Neural cell (in vitro differentiated cells): ENCODE measurements at regions not wholly inside any gene's neighbourhood (a gene's known extent, or its start where the extent isn't known, plus 50 kb on each side); places are given as distances from the start of the nearest gene placed in this dataset.

Source experiments
- H2AFZ ChIP-seq: fragments of 200-600, 300-800 bp; sonication (generic), shearing (Covaris generic); 2 replicates; pipeline ENCODE4 v1.6.0; 2014; ENCODE audit warnings: low read depth, mild to moderate bottlenecking, antibody characterized with exemption, low read length, moderate library complexity
- H3F3A ChIP-seq: fragments of 200-600 bp; shearing (Covaris generic); 2 replicates; pipeline ENCODE4 v1.6.1; 2016; ENCODE audit warnings: mild to moderate bottlenecking, moderate library complexity, mixed read lengths, antibody characterized with exemption, low read length; ENCODE audit not compliant: insufficient read depth, poor library complexity, severe bottlenecking
- H3K27ac ChIP-seq: fragments of 200-600, 300-800 bp; sonication (generic), shearing (Covaris generic); 2 replicates; pipeline ENCODE4 v1.5.1; 2014; ENCODE audit warnings: mild to moderate bottlenecking, low read length, moderate library complexity
- H3K27me3 ChIP-seq: fragments of 300-800, 200-600 bp; sonication (generic), shearing (Covaris generic); 2 replicates; pipeline ENCODE4 v1.6.0; 2014; ENCODE audit warnings: mild to moderate bottlenecking, low read depth, low read length, moderate library complexity; ENCODE audit not compliant: insufficient read depth
- H3K36me3 ChIP-seq: fragments of 300-800, 200-600 bp; sonication (generic), shearing (Covaris generic); 2 replicates; pipeline ENCODE4 v1.5.1; 2014; ENCODE audit warnings: mild to moderate bottlenecking, antibody characterized with exemption, low read length, moderate library complexity; ENCODE audit not compliant: insufficient read depth
- H3K4me2 ChIP-seq: fragments of 300-800, 200-600 bp; sonication (generic), shearing (Covaris generic); 2 replicates; pipeline ENCODE4 v1.6.0; 2014; ENCODE audit warnings: mild to moderate bottlenecking, low read length
- H3K4me3 ChIP-seq: fragments of 300-800, 200-600 bp; sonication (generic), shearing (Covaris generic); 2 replicates; pipeline ENCODE4 v1.5.1; 2014; ENCODE audit warnings: mild to moderate bottlenecking, low read length, moderate library complexity
- H3K79me2 ChIP-seq: fragments of 200-600 bp; shearing (Covaris generic); replicated peaks from 2 replicates; pipeline ENCODE4 v1.6.0; 2014; ENCODE audit warnings: mild to moderate bottlenecking, low read length, moderate library complexity; ENCODE audit not compliant: insufficient read depth
- H3K9ac ChIP-seq: fragments of 300-800, 200-600 bp; sonication (generic), shearing (Covaris generic); 2 replicates; pipeline ENCODE4 v1.6.1; 2016; ENCODE audit warnings: mild to moderate bottlenecking, low read length, mixed read lengths
- H3K9me2 ChIP-seq: fragments of 200-600 bp; shearing (Covaris generic); 2 replicates; pipeline ENCODE4 v1.6.1; 2016; ENCODE audit warnings: mild to moderate bottlenecking, low read length, mixed read lengths; ENCODE audit not compliant: insufficient read depth
- H3K9me3 ChIP-seq: fragments of 200-600, 300-800 bp; sonication (generic), shearing (Covaris generic); 2 replicates; pipeline ENCODE4 v1.6.1; 2016; ENCODE audit warnings: mild to moderate bottlenecking, mixed run types, low read length, moderate library complexity, mixed read lengths
- H4K20me1 ChIP-seq: fragments of 200-600 bp; shearing (Covaris generic); 2 replicates; pipeline ENCODE4 v1.6.1; 2016; ENCODE audit warnings: mild to moderate bottlenecking, mixed run types; ENCODE audit not compliant: insufficient read depth
- EP300 ChIP-seq: fragments of 450-650 bp; conservative IDR thresholded peaks from 2 replicates; pipeline ENCODE4 v1.6.1; 2014; ENCODE audit warnings: antibody characterized with exemption, mild to moderate bottlenecking, moderate library complexity; ENCODE audit not compliant: poor library complexity, severe bottlenecking
- EZH2 ChIP-seq: fragments of 200-600, 300-800 bp; shearing (Covaris generic), sonication (generic); IDR thresholded peaks from 2 replicates; pipeline ENCODE4 v1.6.1; 2014; ENCODE audit warnings: antibody characterized with exemption, low read length, borderline replicate concordance, mild to moderate bottlenecking; ENCODE audit not compliant: insufficient read depth, poor library complexity, severe bottlenecking
- MXI1 ChIP-seq: fragments of 450-650 bp; conservative IDR thresholded peaks from 2 replicates; pipeline ENCODE4 v1.6.1; 2014; ENCODE audit warnings: antibody characterized with exemption, mild to moderate bottlenecking; ENCODE audit not compliant: poor library complexity, severe bottlenecking
- POLR2AphosphoS5 ChIP-seq: IDR thresholded peaks from 2 replicates; pipeline ENCODE4 v1.6.1; 2012
- RAD21 ChIP-seq: fragments of 450-650 bp; conservative IDR thresholded peaks from 2 replicates; pipeline ENCODE4 v1.6.1; 2014; ENCODE audit warnings: antibody characterized with exemption, mild to moderate bottlenecking, moderate library complexity
- SMC3 ChIP-seq: fragments of 450-650 bp; conservative IDR thresholded peaks from 2 replicates; pipeline ENCODE4 v1.6.1; 2014; ENCODE audit warnings: antibody characterized with exemption, mild to moderate bottlenecking, moderate library complexity; ENCODE audit not compliant: poor library complexity
- TAF1 ChIP-seq: IDR thresholded peaks from 2 replicates; pipeline ENCODE4 v1.6.1; 2012; ENCODE audit warnings: low read depth
- TF ChIP-seq, protein P1 (sequence below): fragments of 450-650 bp; IDR thresholded peaks from 2 replicates; pipeline ENCODE4 v1.5.1; 2014; ENCODE audit warnings: antibody characterized with exemption, mild to moderate bottlenecking, moderate library complexity; ENCODE audit not compliant: poor library complexity, severe bottlenecking
- TF ChIP-seq, protein P2 (sequence below): IDR thresholded peaks from 2 replicates; pipeline ENCODE4 v1.6.1; 2012; ENCODE audit warnings: borderline replicate concordance

DNA sequence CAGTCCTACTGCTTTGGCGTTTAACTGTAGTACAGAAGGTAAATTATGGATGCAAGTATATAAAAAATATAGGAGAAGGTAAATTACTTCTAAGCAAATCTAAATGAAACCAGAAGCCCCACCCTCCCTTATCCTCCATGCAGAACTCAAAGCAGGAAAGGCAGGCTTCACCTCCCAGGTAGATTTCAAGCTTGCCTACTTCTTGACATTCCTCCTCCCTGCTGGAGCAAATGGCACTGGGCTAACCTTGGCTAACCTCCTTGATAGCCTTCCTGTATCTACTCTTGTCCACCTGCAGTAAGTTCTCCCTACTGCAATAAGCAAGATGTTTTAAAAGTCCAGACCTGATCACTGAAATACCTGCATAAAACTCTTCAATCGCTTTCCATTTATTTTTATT lies 396.0 kb downstream of the IRS2 start:
- no peaks in the 10 kb centered on the region for H3F3A ChIP-seq
- no peaks in the 10 kb centered on the region for H3K9me2 ChIP-seq
- H3K79me2 ChIP-seq, result no peaks in the 10 kb centered on the region

DNA sequence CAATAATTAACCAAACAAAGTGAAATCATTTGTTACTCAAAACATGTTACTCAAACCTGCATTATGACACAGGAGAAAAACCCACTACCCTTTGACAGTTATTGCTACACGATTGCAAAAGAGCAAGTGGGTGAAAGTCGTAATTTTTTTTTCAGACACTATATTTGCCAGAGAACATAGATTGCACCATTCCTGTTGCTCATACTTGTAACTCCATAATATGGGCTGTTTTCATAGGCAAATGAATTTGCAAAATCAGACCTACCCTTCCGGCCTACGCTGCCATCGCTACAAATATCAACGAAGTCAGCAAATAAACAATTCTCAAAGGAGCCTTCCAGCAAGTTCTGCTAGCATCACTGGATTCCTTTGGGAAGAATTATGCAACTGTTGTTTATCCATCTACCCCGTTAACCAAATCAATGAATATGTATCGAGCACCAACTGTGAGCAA lies 396.5 kb downstream of the IRS2 start:
- no peak overlapping the region for H3K27ac ChIP-seq
- no peaks in the 10 kb centered on the region for H4K20me1 ChIP-seq
- no peak overlapping the region for H3K9ac ChIP-seq
- no peaks in the 10 kb centered on the region for H3K9me2 ChIP-seq
- H3K4me3 ChIP-seq, result no peak overlapping the region
- H3K36me3 ChIP-seq, result no peaks in the 10 kb centered on the region
- no peaks in the 10 kb centered on the region for H3K27me3 ChIP-seq
- TF ChIP-seq EP300 (no peak), MXI1 (no peak), EZH2 (no peak), TAF1 (no peak), SMC3 (no peak), POLR2AphosphoS5 (no peak), RAD21 (no peak)
- TF ChIP-seq, protein P1, sequence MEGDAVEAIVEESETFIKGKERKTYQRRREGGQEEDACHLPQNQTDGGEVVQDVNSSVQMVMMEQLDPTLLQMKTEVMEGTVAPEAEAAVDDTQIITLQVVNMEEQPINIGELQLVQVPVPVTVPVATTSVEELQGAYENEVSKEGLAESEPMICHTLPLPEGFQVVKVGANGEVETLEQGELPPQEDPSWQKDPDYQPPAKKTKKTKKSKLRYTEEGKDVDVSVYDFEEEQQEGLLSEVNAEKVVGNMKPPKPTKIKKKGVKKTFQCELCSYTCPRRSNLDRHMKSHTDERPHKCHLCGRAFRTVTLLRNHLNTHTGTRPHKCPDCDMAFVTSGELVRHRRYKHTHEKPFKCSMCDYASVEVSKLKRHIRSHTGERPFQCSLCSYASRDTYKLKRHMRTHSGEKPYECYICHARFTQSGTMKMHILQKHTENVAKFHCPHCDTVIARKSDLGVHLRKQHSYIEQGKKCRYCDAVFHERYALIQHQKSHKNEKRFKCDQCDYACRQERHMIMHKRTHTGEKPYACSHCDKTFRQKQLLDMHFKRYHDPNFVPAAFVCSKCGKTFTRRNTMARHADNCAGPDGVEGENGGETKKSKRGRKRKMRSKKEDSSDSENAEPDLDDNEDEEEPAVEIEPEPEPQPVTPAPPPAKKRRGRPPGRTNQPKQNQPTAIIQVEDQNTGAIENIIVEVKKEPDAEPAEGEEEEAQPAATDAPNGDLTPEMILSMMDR, result no peak
- TF ChIP-seq, protein P2, sequence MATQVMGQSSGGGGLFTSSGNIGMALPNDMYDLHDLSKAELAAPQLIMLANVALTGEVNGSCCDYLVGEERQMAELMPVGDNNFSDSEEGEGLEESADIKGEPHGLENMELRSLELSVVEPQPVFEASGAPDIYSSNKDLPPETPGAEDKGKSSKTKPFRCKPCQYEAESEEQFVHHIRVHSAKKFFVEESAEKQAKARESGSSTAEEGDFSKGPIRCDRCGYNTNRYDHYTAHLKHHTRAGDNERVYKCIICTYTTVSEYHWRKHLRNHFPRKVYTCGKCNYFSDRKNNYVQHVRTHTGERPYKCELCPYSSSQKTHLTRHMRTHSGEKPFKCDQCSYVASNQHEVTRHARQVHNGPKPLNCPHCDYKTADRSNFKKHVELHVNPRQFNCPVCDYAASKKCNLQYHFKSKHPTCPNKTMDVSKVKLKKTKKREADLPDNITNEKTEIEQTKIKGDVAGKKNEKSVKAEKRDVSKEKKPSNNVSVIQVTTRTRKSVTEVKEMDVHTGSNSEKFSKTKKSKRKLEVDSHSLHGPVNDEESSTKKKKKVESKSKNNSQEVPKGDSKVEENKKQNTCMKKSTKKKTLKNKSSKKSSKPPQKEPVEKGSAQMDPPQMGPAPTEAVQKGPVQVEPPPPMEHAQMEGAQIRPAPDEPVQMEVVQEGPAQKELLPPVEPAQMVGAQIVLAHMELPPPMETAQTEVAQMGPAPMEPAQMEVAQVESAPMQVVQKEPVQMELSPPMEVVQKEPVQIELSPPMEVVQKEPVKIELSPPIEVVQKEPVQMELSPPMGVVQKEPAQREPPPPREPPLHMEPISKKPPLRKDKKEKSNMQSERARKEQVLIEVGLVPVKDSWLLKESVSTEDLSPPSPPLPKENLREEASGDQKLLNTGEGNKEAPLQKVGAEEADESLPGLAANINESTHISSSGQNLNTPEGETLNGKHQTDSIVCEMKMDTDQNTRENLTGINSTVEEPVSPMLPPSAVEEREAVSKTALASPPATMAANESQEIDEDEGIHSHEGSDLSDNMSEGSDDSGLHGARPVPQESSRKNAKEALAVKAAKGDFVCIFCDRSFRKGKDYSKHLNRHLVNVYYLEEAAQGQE, result no peak
- H2AFZ ChIP-seq, result no peak overlapping the region
- H3K9me3 ChIP-seq, result no peaks in the 10 kb centered on the region
- H3K79me2 ChIP-seq, result no peaks in the 10 kb centered on the region
- H3K4me2 ChIP-seq, result no peak overlapping the region
- H3F3A ChIP-seq, result no peaks in the 10 kb centered on the region

More for the DNA sequence above, 396.0 kb downstream of the IRS2 start:
- Histone ChIP-seq H3K36me3 (no peaks in the 10 kb centered on the region), H3K9ac (no peak overlapping the region), H3K27ac (no peak overlapping the region), H3K27me3 (no peaks in the 10 kb centered on the region), H2AFZ (no peak overlapping the region), H3K4me3 (no peak overlapping the region), H3K4me2 (no peak overlapping the region), H3K9me3 (no peaks in the 10 kb centered on the region), H4K20me1 (no peaks in the 10 kb centered on the region)
- TF ChIP-seq, protein P2, result no peak
- TF ChIP-seq EZH2 (no peak), RAD21 (no peak), MXI1 (no peak), EP300 (no peak), TAF1 (no peak), SMC3 (no peak), POLR2AphosphoS5 (no peak)
- TF ChIP-seq, protein P1, result no peak
